Right lobe of liver (tissue), 6 donors: ENCODE measurements at regions not wholly inside any gene's neighbourhood (a gene's known extent, or its start where the extent isn't known, plus 50 kb on each side); places are given as distances from the start of the nearest gene placed in this dataset.

Experiments used
- ATAC-seq, 4 donors: fragments of 200-7000 bp; cut with Tn5 transposase; one replicate each; pipeline ENCODE4 v1.9.1; 2020; ENCODE audit warnings: mild to moderate bottlenecking in 4 of 4, moderate library complexity in 4 of 4
- DNase-seq, 3 donors: peaks; one replicate each; pipeline ENCODE4 v3.0.0-alpha.2; 2020
- H3K27ac ChIP-seq, 3 donors: fragments of 200-600 bp; one replicate each; pipeline ENCODE4 v1.8.0; 2022
- H3K27me3 ChIP-seq, 2 donors: fragments of 200-600 bp; one replicate each; pipeline ENCODE4 v1.8.0; 2022
- H3K36me3 ChIP-seq, 4 donors: fragments of 200-600 bp; sonication (generic) in 1 of 4; one replicate each; pipeline versions ENCODE4 v1.5.1 to v1.8.0; 2017 to 2022; ENCODE audit warnings: control low read depth in 1 of 4
- H3K4me1 ChIP-seq, 4 donors: fragments of 200-600 bp; sonication (generic) in 1 of 4; one replicate each; pipeline versions ENCODE4 v1.5.1 to v1.8.0; 2017 to 2022; ENCODE audit warnings: control low read depth in 1 of 4
- H3K4me3 ChIP-seq, 3 donors: fragments of 200-600 bp; one replicate each; pipeline ENCODE4 v1.8.0; 2022
- H3K9me3 ChIP-seq, 4 donors: fragments of 200-600 bp; sonication (generic) in 1 of 4; one replicate each; pipeline versions ENCODE4 v1.5.1 to v1.8.0; 2017 to 2022; ENCODE audit warnings: control low read depth in 1 of 4
- POLR2A ChIP-seq: fragments of 450-650 bp; IDR thresholded peaks from one replicate; pipeline ENCODE4 v1.6.1; 2017; ENCODE audit warnings: antibody characterized with exemption, mild to moderate bottlenecking
- WGBS: methylation state at CpG from one replicate; pipeline ENCODE4 v1.1.6; 2018; ENCODE audit warnings: low coverage, low lambda C conversion rate; ENCODE audit not compliant: insufficient coverage; ENCODE audit errors: missing lambda C conversion rate; 5-methylcytosine and 5-hydroxymethylcytosine counted together
- intact Hi-C, 2 donors: fragments of 100-400 bp; cut with DNase I; formaldehyde crosslinking; loops; one replicate each; pipeline versions ENCODE4 v1.11.2 to v1.14.1; 2022
- TF ChIP-seq, protein P1 (sequence below), 4 donors: fragments of 200-600 bp in 3 of 4; fragments of 450-650 bp in 1 of 4; IDR thresholded peaks; one replicate each; pipeline versions ENCODE4 v1.5.1 to v1.8.0; 2016 to 2022; ENCODE audit warnings: antibody characterized with exemption in 4 of 4, mild to moderate bottlenecking in 2 of 4
- donor health status: DM: no; HTN: yes; CAD: no.
- donor health status: DM: no; HTN: no; CAD: no.
- donor health status: DM: no; HTN: no; CAD: no.
- donor health status: DM: no; HTN: yes; CAD: no.
- donor health status: DM: no; HTN: yes; CAD: no.

DNA sequence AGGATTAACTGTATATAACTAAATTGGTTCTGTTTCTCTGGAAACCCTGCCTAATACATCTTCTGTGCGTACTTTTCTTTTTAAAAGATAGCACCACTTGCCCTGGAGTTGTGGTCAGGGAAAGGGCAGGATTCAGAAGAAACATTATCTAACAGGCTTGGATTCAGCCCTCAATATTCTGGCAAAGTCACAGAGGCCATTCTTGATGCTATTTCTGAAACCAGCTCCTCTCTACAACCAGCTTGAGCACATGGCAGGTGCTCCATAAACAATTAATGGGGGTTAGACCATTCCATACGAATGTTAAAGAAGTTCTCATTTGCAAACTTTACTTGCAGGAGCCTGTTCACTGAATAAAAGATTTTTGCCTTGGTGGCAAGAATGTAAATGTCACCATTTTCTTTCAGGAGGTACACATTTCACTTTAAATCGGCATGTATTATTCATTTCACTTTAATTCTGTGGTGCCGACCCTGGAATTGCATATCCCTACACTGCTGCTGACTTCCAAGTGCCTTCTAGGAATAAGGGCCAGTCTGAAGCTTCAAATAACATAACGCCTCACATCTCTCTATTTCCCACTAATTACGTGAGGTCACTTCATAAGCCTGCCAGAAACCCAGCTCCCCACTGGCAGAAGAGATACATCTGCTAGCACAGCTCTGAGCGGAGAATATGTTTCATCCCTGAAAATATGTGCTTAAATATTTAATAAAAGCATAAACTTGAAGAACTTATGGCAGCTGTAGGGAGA is 248.7 kb downstream of the ADGRG6 start:
- H3K27ac ChIP-seq: no peak overlapping the region
- no peaks in the 10 kb centered on the region for H3K9me3 ChIP-seq
- no peaks in the 10 kb centered on the region for H3K27me3 ChIP-seq
- DNase-seq: no peak
- 62% methylated on average over 7 of the region's 7 CpGs for WGBS
- ATAC-seq: no peak
- TF ChIP-seq, protein P1, sequence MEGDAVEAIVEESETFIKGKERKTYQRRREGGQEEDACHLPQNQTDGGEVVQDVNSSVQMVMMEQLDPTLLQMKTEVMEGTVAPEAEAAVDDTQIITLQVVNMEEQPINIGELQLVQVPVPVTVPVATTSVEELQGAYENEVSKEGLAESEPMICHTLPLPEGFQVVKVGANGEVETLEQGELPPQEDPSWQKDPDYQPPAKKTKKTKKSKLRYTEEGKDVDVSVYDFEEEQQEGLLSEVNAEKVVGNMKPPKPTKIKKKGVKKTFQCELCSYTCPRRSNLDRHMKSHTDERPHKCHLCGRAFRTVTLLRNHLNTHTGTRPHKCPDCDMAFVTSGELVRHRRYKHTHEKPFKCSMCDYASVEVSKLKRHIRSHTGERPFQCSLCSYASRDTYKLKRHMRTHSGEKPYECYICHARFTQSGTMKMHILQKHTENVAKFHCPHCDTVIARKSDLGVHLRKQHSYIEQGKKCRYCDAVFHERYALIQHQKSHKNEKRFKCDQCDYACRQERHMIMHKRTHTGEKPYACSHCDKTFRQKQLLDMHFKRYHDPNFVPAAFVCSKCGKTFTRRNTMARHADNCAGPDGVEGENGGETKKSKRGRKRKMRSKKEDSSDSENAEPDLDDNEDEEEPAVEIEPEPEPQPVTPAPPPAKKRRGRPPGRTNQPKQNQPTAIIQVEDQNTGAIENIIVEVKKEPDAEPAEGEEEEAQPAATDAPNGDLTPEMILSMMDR (IDR thresholded peaks at IDR 0.05): no peak
- TF ChIP-seq POLR2A: no peak
- intact Hi-C loops: no loop called here
- H3K4me3 ChIP-seq: no peak overlapping the region
- no peaks in the 10 kb centered on the region for H3K4me1 ChIP-seq
- H3K36me3 ChIP-seq: no peaks in the 10 kb centered on the region

DNA sequence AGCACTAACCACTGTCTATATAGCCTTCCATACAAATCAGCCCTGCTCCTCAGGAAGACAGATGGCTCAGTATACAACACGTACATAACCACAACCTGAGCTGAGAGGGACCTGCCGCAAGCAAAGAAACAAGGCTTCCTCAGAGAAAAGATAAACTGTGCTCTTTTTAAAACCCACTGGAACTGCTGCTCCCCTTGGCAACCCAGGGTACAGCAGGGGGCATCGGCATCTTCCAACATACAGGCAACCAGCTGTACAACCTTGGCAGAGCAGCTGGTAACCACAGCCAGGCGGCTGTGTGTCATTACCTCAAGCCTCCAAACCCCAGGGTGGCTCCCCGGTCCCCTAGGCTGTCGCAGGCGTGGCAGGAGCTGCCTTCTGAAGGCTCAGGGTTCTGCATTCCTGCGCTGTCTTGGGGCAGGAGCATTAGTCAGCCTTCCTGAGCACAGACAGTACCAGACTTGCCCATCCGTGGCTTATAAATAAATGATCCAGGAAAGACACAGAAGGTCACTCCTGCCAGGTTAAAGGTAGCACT is 249.5 kb downstream of the ADGRG6 start:
- Histone ChIP-seq H3K27me3 (no peaks in the 10 kb centered on the region), H3K4me1 (no peaks in the 10 kb centered on the region), H3K9me3 (no peaks in the 10 kb centered on the region), H3K27ac (no peak overlapping the region), H3K4me3 (no peak overlapping the region), H3K36me3 (no peaks in the 10 kb centered on the region)
- no peak for DNase-seq
- intact Hi-C loops: no loop called here
- TF ChIP-seq POLR2A: no peak
- TF ChIP-seq, protein P1 (IDR thresholded peaks at IDR 0.05): no peak
- WGBS: 38% methylated on average over 1 of the region's 9 CpGs
- no peak for ATAC-seq

DNA sequence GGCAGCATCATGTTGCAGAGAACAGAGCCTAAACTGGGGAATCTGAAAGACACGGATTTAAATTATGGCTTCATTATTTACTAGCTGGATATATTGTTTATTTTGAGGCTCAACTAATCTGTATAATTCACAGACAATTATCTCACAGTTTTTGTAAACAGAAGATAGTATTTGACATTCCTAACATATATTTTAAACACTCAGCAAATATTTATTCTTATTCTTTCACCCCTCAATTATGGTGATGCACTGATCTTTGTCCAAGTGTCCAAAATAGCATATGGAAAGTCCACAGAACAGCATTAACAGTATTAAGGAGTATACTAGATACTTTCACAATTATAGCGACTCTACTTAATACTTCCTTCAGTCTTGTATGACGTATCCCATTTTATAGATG is 257.0 kb downstream of the ADGRG6 start:
- Histone ChIP-seq H3K4me1 (no peaks in the 10 kb centered on the region), H3K27me3 (no peaks in the 10 kb centered on the region), H3K4me3 (no peak overlapping the region), H3K27ac (no peak overlapping the region), H3K9me3 (no peaks in the 10 kb centered on the region), H3K36me3 (no peaks in the 10 kb centered on the region)
- ATAC-seq (no peak), DNase-seq (no peak)
- TF ChIP-seq, protein P1 (IDR thresholded peaks at IDR 0.05): no peak
- no peak for TF ChIP-seq POLR2A
- intact Hi-C loops: no loop called here
- WGBS: 58% methylated on average over 3 of the region's 3 CpGs

DNA sequence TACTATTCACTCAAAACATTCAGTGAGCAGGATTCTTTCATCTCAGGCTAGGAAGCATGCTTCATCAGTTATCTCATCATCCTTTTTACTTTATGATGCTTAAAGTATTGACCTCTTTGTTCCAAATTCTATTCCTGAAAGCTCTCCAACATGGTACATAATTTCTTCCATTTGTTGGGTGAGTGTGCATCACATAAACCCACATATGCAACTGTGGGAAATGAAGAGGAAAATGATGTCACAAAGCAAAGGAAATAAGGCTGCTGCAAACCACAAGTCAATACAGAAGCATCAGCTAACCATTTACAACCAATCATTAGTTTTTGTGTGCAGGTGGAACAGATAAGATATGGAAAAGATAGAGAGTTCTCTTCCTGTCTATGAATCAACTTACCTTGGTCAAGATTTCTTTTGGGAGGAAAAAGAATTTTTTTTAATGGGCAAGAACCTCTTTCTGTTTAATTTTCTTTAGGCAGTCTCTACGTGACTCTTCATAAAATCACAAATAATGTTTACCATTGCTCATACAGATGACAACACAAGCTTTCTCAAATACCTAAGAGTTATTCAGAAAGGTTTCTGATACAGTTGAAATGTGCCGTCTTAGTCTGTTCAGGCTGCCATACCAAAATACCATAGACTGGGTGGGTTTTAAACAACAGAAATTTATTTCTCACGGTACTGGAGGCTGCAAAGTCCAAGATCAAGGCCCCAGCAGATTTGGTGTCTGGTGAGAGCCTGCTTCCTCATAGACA is 259.9 kb downstream of the ADGRG6 start:
- WGBS: 92% methylated on average over 3 of the region's 3 CpGs
- DNase-seq: no peak
- intact Hi-C loops: no loop called here
- no peak for TF ChIP-seq POLR2A
- TF ChIP-seq, protein P1 (IDR thresholded peaks at IDR 0.05): no peak
- no peaks in the 10 kb centered on the region for H3K27me3 ChIP-seq
- H3K36me3 ChIP-seq: no peaks in the 10 kb centered on the region
- H3K9me3 ChIP-seq: no peaks in the 10 kb centered on the region
- no peak for ATAC-seq
- no peaks in the 10 kb centered on the region for H3K4me1 ChIP-seq
- no peak overlapping the region for H3K4me3 ChIP-seq
- no peak overlapping the region for H3K27ac ChIP-seq
